Stromal cell of bone marrow (primary cell): ENCODE measurements at regions not wholly inside any gene's neighbourhood (a gene's known extent, or its start where the extent isn't known, plus 50 kb on each side); places are given as distances from the start of the nearest gene placed in this dataset.

ENCODE experiments used
- DNase-seq: peaks from one replicate; pipeline ENCODE4 v3.0.0-alpha.2; 2012; ENCODE audit warnings: low read depth

DNA sequence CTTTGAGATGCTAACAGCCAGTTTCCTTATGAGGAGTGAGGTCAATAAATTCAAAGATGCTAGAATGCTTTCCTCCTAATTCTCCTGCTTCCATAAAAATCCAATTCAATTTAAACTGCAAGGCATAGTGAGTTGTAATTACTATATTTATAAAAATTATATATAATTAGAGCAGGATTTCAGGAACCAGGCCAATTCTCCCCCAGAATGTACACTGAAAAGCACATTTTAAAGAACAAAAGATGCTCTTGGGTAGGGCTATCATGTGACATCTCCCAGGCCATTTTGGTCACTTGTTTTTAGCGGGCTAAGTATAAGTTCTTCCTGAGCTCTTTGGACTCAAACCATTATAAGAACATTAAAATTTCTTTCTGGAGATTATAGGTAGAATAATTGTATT, 195.7 kb upstream of the KCNG1 start:
- no peak for DNase-seq

DNA sequence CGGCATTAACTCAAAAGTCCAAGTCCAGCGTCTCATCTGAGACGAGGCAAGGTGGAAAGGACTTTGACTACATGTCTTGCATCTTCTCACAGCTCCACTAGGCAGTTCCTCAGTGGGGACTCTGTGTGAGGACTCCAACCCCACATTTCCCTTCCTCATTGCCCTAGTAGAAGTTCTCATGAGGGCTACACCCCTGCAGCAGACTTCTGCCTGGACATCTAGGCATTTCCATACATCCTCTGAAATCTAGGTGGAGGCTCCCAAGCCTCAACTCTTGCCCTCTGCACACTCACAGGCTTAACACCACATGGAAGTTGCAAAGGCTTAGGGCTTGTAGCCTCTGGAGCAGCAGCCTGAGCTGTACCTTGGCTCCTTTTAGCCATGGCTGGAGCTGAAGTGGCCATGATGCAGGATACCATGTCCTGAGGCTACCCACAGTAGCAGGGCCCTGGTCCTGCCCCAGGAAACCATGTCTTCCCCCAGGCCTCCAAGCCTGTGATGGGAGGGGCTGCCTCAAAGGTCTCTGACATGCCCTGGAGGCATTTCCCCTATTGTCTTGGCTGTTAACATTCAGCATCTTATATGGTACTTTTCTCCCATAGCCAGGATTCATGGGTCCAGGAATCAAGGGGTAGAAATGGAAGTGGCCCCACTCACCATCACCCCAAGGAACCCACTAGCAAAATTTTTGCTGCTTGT, 194.6 kb upstream of the KCNG1 start:
- DNase-seq, result no peak

DNA sequence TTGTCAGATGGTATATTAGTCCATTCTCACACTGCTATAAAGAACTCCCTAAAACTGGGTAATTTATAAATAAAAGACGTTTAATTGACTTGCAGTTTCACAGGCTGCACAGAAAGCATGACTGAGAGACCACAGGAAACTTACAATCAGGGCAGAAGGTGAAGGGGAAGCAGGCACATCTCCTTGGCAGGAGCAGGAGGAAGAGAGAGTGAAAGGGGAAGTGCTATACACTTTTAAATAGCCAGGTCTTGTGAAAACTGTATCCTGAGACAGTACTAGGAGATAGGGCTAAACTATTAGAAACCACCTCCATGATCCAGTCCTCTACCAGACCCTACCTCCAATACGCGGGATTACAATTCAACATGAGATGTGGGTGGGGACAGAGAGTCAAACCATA, 193.9 kb upstream of the KCNG1 start:
- no peak for DNase-seq

DNA sequence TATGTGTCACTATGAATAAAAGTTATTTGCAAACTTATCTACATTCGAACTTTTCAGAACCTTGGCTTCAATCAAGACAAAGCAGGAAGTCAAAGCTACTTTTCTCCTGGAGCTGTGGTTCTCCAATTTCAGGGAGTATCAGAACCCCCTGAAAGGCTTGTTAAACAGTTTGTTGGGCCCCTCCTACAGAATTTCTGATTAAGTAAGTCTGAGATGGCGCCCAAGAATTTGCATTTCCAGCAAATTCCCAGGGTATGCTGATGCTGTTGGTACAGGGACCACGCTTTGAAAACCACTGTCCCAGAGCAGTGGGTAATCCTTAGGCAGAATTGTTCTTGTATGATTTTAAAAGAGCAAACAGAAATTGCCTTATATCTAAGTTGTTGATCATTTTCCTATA, 189.9 kb upstream of the KCNG1 start:
- no peak for DNase-seq

DNA sequence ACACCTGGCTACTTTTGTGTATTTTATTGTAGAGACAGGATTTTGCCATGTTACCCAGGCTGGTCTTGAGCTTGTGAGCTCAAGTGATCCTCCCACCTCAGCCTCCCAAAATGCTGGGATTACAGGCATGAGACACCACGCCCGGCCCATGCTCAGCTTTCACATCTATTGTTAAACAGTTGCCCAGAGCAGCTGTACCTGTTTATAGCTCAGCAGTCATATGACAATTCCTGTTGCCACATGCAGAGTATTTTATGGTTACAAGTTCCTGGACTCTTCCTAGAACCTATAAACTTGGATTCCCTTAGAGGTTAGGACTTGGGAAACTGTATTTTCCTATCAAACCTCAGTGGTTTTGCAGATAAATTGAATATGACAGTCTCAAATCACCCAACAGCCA, 188.3 kb upstream of the KCNG1 start:
- no peak for DNase-seq

DNA sequence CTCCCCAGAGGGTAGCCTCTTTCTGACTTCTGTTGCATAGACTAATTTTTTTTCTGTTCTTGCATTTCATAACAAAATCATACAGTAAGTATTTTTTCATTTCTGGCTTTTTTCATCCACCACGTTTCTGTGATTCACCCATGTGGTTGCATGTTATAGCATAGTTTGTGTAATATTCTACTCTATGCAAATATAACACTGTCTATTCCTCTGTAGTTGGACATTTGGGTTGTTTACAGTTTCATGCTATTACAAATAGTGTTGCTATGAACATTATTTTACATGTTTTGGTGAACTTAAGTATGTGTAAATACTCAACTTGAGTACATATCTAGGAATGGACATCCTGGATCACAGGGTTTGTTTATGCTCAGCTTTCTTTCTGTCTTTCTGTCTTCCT, 187.2 kb upstream of the KCNG1 start:
- DNase-seq, result no peak

DNA sequence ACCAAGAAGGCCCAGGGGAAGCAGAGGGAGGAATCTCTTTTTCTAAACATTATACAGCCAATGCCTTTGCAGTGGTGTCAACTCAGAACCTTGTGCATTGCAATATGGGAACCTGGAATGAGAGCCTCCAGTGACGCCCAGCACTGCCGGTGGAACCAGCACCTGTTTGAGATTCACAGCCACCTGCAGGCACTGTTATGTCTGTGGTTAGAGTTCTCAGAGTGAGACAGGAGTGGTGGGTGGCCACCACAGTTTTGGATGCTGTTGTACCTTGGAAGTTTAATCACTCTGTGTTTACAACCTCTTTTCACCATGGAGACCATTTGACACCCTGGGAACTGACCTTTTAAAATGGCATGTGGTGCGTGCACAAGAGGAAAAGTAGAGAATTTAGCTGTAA, 185.3 kb upstream of the KCNG1 start:
- DNase-seq, result no peak

DNA sequence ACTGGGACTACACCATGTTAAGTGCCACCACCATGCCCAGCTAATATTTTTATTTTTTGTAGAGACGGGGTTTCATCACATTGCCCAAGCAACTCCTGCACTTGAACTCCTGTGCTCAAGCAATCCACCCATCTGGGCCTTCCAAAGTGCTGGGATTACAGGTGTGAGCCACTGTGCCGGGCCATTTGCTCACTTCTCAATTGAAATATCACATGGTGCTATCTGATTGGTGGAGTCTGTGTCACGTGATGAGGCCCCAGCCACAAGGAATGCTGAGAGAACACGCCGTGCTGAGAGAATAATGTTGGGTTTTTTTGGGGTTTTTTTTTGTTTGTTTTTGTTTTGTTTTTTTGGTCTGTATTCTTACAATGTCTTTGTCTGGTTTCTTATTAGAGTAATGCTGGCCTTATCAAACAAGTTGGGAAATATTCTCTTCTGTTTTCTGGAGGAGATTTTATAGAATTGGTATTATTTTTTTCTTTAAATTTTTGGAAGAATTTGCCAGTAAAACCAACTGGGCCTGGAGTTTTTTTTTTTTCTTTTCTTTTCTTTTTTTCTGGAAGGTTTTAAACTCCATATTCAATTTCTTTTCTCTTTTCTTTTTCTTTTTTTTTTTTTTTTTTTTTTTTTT, 183.2 kb upstream of the KCNG1 start:
- no peak for DNase-seq

DNA sequence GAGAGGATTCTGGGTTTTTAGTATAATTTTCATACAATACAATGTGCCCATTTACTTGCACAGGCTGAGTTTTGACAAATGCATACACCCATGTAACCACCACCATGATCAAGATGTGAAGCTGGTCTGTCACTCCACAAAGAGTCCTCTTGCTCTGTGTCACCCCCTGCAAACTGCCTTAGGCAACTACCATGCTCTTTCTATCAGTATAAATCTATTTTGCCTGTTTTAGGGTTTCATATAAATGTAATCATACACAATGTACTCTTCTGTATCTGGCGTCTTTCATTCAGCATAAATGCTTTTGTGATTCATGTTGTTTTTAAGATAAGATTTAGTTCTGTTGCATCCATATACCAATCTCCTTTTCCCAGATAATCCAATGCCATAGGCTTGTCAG, 181.9 kb upstream of the KCNG1 start:
- DNase-seq, result no peak

DNA sequence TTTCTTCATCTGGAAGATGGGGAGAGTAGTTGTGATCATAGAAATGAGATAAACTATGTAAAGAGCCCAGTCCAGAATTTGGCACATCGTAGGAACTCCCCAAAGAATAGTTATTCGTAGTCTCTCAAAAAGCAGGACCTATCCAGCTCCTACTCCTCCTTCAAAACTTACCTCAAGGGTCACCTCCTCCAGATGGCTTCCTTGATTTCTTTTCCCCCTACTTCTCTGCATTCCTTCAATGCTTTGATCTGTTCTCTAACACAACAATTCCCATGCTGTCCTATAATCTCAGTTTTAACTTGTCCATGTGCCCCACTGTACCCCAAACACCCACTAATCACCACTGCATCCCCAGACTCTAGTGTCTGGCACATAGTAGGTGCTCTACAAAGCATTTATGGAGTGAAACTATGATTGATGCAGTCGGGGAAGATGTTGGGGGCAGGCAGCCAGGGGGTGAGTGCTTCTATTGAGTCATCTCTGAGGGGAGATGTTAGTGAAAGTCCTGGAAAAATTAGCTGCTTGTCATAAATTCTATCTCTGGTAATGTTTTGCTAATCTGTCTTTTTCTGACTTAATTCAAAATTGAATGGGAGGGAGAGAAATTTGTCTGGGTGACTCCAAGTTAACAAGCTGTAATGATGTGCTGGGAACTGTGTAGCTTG, 181.3 kb upstream of the KCNG1 start:
- no peak for DNase-seq

DNA sequence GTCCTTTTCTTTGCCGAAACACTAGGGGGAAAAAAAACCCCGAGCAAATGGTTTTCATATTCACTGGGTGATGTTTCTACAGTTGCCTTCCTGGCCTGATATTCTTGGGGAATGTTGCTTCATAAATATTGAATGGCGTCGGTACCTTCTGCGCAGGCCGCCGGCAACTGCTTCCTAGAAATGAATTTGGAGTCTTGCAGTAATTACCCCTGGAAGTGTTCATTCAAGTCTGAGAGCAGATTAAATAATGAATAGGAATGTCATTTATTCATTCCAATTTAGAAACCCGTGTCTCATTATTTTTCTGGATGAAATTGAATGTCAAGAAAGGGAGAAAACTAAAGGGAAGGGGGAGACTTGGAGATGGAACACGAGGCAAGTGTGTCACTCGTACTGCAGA, 179.4 kb upstream of the KCNG1 start:
- DNase-seq, result no peak

DNA sequence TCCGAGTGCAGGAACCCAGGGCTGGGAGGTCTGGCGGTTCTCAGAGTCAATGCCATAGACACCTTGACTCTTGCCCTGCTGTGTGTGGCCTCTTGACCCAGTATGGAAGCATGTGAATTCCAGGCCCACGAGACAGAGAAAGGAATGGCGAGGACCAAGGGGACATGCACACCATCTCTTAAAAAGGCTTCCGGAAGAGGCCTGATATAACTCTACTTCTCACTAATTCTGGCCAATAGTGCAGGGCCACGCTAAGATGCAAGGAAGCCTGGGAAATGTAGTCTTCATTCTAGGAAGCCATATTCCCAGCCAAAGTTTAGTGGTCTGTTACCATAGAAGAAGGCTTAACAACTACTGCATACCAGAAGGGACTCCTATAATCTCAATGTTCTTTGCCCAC, 177.0 kb upstream of the KCNG1 start:
- DNase-seq, result no peak

DNA sequence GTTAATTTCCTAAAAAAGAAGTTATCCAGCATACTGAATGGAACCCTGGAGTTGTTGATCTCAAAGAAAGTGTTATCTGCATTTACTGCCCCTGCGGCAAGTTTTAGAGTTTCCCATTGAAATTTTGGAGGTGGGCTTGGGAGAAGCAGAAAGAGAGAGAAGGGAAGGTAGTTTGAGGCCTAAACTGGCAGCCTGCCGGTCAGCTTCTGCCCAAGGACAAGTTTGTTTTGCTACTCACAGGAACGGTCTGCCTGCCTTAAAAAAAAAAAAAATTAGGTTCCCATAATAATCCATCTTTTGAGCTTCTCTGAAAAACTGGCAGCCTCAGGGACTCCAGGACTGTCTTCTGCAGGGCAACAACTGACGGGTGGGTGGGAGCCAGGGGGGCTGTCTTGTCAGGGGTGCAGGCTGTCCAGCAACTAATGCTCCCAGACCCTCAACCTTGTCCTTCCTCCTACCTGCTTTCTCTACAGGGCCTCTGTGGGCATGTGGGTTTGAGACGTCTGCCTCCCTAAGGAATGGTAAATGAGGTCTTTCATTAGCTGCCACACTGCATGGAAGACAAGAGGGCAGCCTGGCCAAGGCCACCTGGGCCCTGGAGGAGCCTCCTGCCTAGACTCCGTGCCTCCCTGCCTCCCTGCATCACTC, 176.1 kb upstream of the KCNG1 start:
- DNase-seq, result no peak

DNA sequence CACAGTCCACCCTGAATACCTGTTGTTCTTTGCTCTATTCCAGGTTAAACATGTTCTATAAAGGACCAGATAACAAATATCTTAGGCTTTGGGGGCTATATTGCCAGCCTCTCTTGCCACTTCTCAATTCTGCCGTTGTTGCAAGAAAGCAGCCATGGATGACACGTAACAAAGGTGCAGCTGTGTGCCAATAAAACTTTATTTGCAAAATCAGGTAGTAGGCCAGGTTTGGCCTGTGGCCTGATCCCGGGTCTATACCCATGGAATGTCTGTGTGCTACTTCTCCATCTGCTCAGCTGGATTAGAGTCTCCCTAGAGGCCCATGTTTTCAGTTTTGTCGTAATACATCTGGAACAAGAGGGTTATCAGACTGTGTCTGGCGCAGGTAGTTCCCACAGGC, 175.3 kb upstream of the KCNG1 start:
- DNase-seq, result no peak

DNA sequence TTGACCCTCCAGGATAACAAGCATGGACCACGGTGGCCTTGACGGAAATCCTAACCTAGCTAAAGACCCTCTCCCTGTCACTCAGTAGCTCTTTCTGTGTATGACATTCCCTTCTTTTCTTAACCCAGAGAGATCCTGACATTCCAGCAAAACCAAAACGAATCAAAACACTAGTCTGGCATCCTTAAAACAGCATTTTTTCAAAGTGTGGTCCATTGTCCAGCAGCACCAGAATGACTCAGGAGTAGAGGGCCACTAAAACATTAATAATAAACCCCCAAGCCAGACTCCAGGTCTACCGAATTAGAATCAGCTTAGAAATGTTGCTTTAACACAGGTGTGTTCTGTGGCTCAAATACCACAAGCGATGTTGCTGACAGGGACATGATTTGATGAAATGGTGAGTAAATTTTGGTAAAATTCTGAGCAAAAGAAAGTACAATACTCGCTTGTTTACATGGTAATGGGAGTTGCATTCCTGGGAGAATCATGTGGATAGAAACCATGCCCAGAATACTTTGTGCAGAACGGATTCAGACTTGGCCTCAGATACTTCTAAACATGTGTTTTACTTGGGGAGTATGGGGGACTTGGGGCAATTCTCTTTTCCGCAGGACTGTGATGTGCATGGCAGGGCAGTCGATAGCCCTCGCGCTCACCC, 174.2 kb upstream of the KCNG1 start:
- no peak for DNase-seq

DNA sequence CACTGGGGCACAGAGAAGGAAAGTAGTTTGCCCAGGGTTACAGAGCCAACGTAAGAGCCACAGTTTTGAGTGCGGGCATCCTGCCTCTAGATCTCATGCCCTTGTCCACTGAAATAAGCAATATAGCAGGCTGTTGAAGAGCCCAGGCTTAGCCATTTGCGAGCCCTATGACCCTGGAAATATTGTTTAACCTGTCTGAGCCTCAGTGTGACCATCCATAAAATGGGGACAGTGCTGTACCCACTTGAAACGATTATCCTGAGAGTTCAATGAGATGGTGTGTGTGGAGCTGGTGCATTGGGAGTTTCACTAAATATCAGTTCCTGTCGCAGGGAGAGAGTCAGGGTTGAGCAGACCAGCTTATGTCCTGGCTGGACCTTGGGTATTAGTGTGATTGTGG, 173.1 kb upstream of the KCNG1 start:
- DNase-seq, result no peak

DNA sequence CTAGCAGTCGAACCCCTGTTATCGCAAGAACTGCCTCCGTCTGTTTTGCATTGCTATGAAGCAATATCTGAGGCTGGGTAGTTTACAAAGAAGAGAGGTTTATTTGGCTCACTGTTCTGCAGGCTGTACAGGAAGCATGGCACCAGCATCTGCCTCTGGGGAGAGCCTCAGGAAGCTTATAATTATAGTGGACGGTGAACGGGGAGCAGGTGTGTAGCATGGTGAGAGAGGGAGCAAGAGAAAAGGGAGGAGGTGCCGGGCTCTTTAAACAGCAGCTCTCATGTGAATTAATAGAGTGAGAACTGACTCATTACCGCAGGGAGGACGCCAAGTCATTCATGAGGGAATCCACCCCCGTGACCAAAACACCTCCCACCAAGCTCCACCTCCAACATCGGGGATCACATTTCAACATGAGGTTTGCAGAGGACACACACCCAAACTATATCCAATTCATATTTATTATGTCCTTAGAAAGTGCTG, 172.6 kb upstream of the KCNG1 start:
- DNase-seq, result peak; percentile 40

DNA sequence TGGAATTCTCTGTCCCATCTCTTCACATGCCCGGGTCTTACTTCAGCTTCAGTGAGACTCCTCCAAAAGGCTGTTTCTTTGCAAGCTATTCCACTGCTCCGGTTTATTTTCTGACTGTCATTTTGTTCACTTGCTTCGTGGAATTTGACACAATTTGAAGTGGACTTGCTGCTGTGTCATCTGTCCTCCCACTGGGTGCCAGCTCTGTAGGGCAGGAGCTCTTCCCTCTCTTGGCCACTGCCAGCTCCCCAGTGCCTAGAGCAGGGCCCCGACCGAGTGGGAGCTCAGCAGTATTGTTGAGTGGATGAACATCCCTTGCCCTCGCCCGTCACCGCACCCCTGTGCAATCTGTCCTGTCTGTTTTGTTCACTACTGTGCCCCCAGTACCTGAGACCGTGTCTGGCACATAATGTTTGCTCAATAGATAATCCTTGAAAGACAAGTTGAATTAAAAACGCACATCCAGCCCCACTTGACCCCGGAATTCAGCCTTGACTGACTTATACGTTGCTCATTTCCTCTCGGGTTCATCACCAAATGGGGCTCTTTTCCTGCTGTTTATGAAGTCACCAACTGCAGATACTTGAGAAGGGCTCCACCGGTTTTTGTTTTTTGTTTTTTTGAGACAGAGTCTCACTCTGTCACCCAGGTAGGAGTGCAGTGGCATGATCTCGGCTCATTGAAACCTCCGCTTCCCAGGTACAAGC, 170.3 kb upstream of the KCNG1 start:
- no peak for DNase-seq

DNA sequence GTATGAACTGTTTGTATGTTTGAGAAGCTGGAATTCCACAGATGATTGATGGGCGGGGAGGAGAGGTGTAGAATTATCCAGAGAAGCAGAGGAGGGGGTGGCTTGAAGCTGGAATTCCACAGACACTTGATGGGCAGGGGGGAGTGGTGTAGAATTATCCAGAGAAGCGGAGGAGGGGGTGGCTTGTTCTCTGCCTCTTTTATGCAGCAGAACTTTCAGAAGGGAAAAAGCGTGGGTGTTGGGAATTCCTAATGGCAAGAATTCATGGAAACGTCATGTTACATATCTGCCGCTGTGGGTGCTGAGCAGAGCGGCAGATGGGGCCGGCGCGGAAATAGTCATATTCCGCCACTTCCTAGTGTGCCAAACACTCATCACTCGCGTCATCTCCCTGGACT, 167.9 kb upstream of the KCNG1 start:
- DNase-seq, result no peak

DNA sequence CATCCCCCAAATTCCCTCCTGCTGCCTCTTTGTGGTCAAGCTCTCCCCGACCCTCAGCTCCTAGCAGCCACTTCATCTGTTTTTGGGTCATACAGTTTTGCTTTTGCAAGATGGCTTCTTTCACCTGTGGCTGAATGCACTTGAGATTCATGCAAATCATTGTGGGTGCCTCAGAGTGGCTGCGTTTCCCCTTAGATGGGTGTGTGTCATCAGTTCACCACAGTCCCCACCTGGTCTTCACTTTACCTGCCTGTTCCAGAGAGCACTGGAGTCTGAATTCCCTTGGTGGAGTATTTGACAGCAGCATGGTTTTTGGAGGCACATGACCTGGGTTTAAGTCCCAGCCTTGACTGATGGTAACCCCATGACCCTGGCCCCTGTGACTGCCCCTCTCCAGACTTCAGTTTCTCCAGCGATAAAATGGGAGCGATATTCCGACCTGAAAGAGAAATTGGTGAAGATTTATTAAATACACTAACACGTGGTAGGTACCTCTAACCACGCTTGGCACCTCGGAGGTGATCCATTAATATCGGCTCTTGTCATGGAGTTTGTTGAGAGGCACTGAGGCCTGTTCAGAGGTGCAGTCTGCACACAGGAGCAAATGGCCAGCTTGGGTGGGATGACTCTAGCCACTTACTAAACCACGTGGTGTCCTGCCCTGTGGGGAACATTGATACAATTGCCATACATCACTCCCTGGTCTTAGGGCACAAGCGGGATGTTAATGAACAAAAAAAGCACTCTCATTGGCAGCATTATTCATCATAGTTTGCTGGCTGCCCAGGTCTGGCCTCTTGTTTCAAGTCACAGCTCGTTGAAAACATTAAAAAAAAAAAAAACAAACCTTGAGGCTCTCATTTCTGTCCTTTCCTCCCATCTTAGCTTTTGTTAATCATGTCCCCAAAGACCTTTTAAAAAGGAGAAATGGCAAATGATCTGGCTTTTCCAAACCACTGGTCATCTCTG, 167.2 kb upstream of the KCNG1 start:
- no peak for DNase-seq

DNA sequence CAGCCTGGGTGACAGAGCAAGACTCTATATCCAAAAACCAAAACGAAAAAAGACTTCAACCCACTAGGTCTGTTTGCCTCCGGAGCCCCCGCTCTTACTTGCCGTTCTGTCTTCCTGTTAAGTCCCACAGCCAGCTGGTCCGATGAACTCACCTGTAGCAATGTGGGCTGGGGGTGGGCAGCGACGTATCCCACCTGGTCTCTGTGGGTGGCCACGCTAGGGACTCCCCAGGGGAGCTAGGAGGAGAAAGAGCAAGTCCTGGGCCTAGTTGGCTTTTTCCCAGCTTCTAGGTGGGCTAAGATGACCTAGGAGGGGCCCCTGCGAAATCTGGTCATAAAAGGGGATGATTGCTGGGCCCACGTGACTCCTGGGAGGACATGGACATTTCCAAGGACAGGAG, 166.0 kb upstream of the KCNG1 start:
- DNase-seq, result no peak
